ENCODE measurements at regions not wholly inside any gene's neighbourhood (a gene's known extent, or its start where the extent isn't known, plus 50 kb on each side); places are given as distances from the start of the nearest gene placed in this dataset.

DNA sequence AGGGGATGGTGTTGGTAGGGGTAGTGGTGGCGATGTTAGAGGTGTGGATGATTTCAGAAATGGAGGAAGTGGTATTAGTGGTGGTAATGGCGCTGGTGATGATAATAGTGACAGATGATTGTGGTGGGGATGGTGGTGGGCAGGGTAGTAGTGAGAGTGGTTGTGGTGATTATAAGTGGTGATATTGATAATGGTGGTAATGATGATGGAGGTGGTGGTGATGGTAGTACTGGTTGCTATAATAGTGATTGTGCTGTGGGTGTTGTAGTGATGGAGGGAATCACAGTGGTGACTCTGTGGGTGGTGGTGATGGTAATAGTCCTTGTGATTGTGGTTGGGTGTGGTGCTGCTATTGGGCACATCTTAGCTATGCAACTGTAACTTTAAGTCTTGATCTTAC is 61.6 kb upstream of the TBX20 start:
- Mint-ChIP-seq H3K36me3 (ENCODE audit: insufficient read depth, unreplicated experiment) (no peaks in the 10 kb centered on the region), H3K4me1 (ENCODE audit: low read depth, unreplicated experiment) (no peaks in the 10 kb centered on the region)
- POLR2A ChIA-PET = no interaction called here

GRCh38 chr7:35314354-35314753 is 60.5 kb upstream of the TBX20 start:
- BruUV-seq (replicated peaks) = no TSS peak
- CTCF ChIA-PET = no interaction called here
- Histone ChIP-seq H3K4me3 (ENCODE audit: low read depth, low read length) (no peak overlapping the region), H3K9me3 (no peaks in the 10 kb centered on the region), H3K4me1 (no peaks in the 10 kb centered on the region), H3K36me3 (ENCODE audit: control insufficient read depth, insufficient read depth, low read length) (no peaks in the 10 kb centered on the region), H3K27me3 (replicated peaks; ENCODE audit: control insufficient read depth, insufficient read depth, low read length) (no peaks in the 10 kb centered on the region)
- Mint-ChIP-seq H3K27ac (ENCODE audit: unreplicated experiment) (no peak overlapping the region), H3K4me3 (ENCODE audit: unreplicated experiment) (no peak overlapping the region), H3K27me3 (ENCODE audit: insufficient read depth, unreplicated experiment) (no peaks in the 10 kb centered on the region), H3K9me3 (ENCODE audit: unreplicated experiment) (no peaks in the 10 kb centered on the region), H3K4me1 (ENCODE audit: low read depth, unreplicated experiment) (no peaks in the 10 kb centered on the region), H3K36me3 (ENCODE audit: insufficient read depth, unreplicated experiment) (no peaks in the 10 kb centered on the region)
- no peak for TF ChIP-seq CTCF (IDR thresholded peaks at IDR 0.05; ENCODE audit: insufficient read depth in 1 of 2, low read depth in 1 of 2, low read length in 1 of 2, severe bottlenecking in 1 of 2, unreplicated experiment in 1 of 2)
- intact Hi-C loops (cut with micrococcal nuclease; ENCODE audit: unreplicated experiment) = no loop called here
- POLR2A ChIA-PET = no interaction called here
- DNase-seq = no peak

More for the DNA sequence above, 61.6 kb upstream of the TBX20 start:
- Histone ChIP-seq H3K9me3 (no peaks in the 10 kb centered on the region), H3K36me3 (ENCODE audit: control insufficient read depth, insufficient read depth, low read length) (no peaks in the 10 kb centered on the region), H3K27me3 (replicated peaks; ENCODE audit: control insufficient read depth, insufficient read depth, low read length) (no peaks in the 10 kb centered on the region), H3K4me1 (no peaks in the 10 kb centered on the region), H3K4me3 (ENCODE audit: low read depth, low read length) (no peak overlapping the region)
- Mint-ChIP-seq H3K4me3 (ENCODE audit: unreplicated experiment) (no peak overlapping the region), H3K27ac (ENCODE audit: unreplicated experiment) (no peak overlapping the region), H3K9me3 (ENCODE audit: unreplicated experiment) (no peaks in the 10 kb centered on the region), H3K27me3 (ENCODE audit: insufficient read depth, unreplicated experiment) (peaks cover 5% of the 10 kb centered on the region)
- no peak for TF ChIP-seq CTCF (IDR thresholded peaks at IDR 0.05; ENCODE audit: insufficient read depth in 1 of 2, low read depth in 1 of 2, low read length in 1 of 2, severe bottlenecking in 1 of 2, unreplicated experiment in 1 of 2)
- CTCF ChIA-PET = no interaction called here
- BruUV-seq (replicated peaks) = no TSS peak
- intact Hi-C loops (cut with micrococcal nuclease; ENCODE audit: unreplicated experiment) = no loop called here
- no peak for DNase-seq

DNA sequence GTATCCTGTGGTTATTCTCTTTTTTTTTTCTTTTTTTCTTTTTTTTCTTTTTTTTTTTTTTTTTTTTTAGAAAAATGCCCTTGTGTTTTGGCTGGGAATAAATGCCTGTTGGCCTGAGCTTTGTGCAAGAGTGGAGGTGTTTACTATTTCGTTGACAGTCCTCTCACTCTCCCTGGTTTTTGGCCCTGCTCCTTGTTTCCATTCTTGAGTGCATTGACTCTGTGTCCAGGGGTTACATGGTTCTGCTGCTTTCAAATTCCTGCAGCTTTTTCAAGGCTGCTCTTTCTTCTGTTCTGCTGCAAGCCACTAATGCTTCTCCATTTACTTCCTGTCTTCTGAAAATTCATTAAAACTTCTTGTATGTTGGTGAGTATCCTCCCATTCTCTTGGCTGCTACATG is 59.7 kb upstream of the TBX20 start:
- intact Hi-C loops (cut with micrococcal nuclease; ENCODE audit: unreplicated experiment) = no loop called here
- CTCF ChIA-PET = no interaction called here
- BruUV-seq (replicated peaks) = no TSS peak

More for the DNA sequence above, 59.7 kb upstream of the TBX20 start:
- no peaks in the 10 kb centered on the region for H3K4me1 Mint-ChIP-seq (ENCODE audit: low read depth, unreplicated experiment)
- Histone ChIP-seq H3K36me3 (ENCODE audit: control insufficient read depth, insufficient read depth, low read length) (no peaks in the 10 kb centered on the region), H3K4me1 (no peaks in the 10 kb centered on the region), H3K27me3 (replicated peaks; ENCODE audit: control insufficient read depth, insufficient read depth, low read length) (no peaks in the 10 kb centered on the region), H3K4me3 (ENCODE audit: low read depth, low read length) (no peak overlapping the region), H3K9me3 (no peaks in the 10 kb centered on the region)
- H3K36me3 Mint-ChIP-seq (ENCODE audit: insufficient read depth, unreplicated experiment) = no peaks in the 10 kb centered on the region
- no peak for TF ChIP-seq CTCF (IDR thresholded peaks at IDR 0.05; ENCODE audit: insufficient read depth in 1 of 2, low read depth in 1 of 2, low read length in 1 of 2, severe bottlenecking in 1 of 2, unreplicated experiment in 1 of 2)
- H3K27ac Mint-ChIP-seq (ENCODE audit: unreplicated experiment) = no peak overlapping the region
- no peak for DNase-seq
- no peaks in the 10 kb centered on the region for H3K9me3 Mint-ChIP-seq (ENCODE audit: unreplicated experiment)
- POLR2A ChIA-PET = no interaction called here
- no peak overlapping the region for H3K4me3 Mint-ChIP-seq (ENCODE audit: unreplicated experiment)
- no peaks in the 10 kb centered on the region for H3K27me3 Mint-ChIP-seq (ENCODE audit: insufficient read depth, unreplicated experiment)
